HG03378 (cell line): ENCODE measurements at regions not wholly inside any gene's neighbourhood (a gene's known extent, or its start where the extent isn't known, plus 50 kb on each side); places are given as distances from the start of the nearest gene placed in this dataset.
"Not testable (repeated sequence)": the region's sequence is repeated elsewhere in the genome, so short reads cannot be mapped to it uniquely, and the experiment has no call there.

Experiments used
- ATAC-seq: cut with Tn5 transposase; IDR thresholded peaks from one replicate; pipeline ENCODE4 v1.9.1; 2021; ENCODE audit warnings: mild to moderate bottlenecking, moderate library complexity; ENCODE audit not compliant: unreplicated experiment

DNA sequence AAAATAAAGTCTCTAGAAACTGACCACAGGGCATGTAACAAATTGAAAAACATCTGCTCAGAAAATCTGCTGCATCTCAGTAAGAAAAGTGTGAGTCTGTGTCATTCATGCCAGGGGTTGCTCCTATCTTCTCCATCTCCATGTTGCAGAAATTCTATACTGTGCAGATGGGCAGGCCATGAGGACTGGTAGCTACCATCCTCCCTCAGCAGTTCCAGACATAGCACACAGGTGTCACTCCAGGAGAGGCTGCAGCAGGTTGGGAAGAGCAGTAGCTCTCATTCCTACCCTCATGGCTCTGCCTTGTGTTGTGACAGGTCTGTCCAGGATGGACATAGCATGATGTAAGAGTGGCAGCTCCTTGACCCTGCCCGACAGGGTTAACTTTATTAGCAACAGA is 173.4 kb downstream of the NDUFS4 start:
- ATAC-seq: no peak

DNA sequence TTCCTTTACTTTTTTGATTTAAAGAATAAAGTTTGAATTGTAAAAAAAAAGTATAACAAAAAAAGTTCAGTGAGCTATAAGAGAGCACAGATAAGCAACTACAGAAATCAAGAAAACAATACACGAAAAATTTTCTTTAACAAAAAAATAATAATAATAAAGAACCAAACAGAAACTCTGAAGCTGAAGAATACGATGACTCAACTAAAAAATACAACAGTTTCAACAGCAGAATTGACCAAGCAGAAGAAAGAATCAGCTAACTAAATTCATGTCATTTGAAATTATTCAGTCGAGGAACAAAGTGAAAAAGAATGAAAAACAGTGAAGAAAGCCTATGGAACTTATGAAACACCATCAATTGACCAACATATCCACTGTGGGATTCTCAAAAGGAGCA is 177.7 kb downstream of the NDUFS4 start:
- no peak for ATAC-seq

DNA sequence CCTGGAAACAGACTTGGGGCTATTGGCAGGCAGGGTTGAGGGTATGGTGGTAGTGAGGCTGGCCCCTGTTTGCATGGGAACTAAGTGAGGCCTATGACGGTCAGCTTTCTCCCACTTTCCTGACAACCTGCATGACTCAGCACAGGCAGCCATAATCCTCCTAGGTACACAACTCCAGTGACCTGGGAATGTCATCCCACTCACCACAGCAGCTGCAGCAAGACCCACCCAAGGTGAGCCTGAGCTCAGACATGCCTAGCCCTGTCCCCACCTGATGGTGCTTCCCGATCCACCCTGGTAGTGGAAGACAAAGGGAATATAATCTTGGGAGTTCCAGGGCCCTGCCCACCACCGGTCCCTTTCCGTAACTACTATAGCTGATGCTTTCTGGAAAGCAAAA is 178.7 kb downstream of the NDUFS4 start:
- no peak for ATAC-seq

DNA sequence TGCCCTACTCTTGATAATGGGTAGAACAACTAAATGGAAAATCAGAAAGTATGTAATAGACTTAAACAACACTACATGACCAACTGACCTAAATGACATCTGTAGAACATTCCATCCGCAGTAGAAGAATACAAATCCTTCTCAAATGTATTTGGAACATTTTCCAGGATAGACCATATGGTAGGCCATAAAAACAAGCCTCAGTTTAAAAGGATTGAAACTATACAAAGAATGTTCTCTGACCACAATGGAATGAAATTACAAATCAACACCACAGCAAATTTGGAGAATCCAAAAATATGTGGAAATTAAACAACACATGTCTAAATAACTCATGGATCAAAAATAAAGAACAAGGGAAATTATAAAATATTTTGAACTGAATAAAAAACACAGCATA is 189.2 kb downstream of the NDUFS4 start:
- no peak for ATAC-seq

DNA sequence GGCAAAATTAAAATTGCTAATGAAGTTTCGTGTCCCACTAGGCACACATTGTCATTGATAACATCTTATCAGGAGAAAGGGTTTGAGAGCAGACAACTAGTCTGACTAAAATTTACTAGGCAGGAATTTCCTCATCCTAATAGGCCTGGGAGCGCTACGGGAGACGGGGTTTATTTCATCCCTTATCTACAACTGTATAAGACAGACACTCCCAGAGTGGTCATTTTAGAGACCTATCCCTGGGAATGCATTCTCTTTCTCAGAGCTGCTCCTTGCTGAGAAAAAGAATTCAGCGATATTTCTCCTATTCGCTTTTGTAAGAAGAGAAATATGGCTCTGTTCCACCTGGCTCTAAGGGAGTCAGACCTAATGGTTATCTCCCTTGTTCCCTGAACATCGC is 191.8 kb downstream of the NDUFS4 start:
- ATAC-seq: not testable (repeated sequence)

DNA sequence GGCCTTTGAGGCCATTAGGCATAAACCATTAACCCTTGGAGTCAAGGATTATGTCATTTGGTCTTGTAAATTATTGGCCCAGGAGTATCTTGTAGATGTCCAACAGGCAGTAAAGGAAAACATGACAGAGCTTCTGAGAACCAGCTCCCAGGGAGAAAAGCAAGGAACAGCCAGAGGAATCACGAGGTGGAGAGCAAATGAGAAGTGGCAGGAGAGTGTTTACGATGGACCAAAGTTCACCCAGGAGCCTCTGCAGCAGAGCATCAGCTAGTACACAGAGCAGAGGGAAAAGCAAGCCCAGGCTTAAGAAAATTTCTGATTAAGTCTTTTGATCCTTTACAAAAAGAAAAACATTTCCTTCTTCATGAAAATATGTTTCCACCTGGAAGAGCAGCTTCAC is 206.2 kb downstream of the NDUFS4 start:
- no peak for ATAC-seq

DNA sequence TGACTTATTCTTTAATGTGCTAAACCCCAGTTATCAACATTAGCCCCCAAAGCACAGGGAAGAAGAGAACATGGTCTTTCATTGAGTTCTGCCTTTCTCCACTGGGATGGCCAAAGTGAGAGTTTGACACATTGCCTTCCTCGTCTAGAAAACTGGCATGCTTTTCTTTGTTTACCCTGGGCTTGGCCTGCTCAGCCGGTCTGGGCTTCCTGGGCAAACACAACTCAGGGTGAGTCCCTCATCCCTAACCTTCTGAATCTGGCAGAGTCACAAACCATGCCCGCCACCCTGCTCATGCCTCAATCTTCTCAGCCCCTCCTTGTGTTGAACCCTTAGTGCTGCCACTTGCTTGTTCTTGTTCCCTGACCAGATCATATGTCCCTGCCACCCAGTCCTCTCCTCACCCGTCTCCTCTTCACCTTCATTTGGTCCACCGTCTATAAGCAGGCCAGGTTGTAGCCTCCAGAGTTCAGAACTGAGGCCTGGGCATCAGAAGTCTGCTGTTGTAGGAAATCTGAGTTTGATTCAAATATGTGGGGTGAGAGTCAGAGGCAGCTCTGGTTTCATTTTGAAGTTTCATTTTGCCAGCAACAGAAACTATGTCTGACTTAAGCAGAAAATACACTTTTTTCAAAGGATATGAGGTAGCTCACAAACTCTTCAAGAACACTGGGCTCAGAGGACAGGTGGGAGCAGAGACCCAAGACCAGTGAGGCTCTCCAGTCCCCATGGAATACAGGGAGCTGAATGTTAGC is 217.6 kb downstream of the NDUFS4 start:
- peak; percentile 63 for ATAC-seq

DNA sequence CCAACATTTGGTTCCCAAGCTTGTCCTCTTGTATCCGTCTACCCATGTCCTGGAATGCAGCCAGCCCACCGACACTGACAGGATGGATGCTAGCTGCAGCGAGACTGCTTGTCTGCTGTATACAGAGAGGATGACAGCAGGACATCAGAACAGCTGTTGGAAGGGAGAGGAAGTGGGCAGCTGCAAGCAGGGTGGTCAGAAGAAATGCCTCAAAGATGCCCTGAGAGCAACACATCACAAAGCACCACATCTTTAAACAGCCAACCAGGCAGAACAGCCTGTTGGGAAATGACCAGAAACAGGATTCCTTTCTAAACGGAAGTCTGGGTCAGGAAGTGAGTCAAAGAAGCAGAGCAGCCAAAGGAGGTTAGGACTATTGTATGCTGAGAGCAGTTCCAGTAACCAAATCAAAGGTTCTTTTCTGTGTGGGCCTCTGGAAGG is 219.1 kb downstream of the NDUFS4 start:
- peak; percentile 58 for ATAC-seq

DNA sequence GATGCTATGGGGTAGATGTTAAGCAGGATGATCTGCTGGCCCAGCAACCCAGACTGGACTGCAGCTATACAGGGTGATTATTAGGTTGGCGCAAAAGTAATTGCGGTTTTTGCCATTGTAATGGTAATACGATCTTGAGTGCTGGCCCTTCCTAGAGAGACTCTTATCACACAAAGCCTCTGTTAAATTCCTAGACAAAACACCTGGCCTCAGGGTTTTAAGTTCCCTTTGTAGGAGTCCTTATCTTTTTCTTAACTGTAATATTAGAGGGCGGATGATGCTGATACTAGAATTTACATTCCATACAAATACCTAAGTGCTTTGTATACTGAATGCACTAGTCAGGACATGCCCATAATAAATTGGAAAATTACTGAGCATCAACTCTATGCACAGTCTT is 222.2 kb downstream of the NDUFS4 start:
- no peak for ATAC-seq

DNA sequence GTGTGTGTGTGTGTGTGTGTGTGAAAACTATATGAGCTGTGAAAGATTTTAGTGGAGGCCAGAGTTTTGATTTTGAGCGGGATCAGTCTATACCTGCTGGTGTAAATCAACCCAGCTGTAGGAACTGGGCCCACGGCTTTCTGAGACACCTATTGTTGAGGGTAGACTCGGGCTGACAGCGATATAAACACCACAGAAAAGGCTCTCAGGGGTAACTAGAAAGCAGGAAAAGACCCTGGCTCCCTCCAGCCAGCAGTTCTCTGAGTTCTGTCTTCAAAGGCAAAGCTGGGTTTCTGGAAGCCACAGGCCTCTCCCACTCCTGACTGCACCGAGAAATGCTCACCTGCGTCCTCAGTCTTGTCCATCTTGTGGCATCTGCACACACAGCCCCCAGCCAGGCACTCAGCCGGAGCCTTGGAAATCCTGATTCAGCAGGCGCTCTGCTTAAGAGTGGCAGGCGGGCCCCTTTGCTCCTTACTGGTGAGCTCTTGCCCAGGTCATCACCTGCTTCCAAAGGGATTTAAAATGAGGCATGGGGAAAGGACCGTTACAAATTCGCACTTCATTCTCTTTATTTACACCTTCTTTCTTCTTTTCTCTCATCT is 223.3 kb downstream of the NDUFS4 start:
- ATAC-seq: no peak

DNA sequence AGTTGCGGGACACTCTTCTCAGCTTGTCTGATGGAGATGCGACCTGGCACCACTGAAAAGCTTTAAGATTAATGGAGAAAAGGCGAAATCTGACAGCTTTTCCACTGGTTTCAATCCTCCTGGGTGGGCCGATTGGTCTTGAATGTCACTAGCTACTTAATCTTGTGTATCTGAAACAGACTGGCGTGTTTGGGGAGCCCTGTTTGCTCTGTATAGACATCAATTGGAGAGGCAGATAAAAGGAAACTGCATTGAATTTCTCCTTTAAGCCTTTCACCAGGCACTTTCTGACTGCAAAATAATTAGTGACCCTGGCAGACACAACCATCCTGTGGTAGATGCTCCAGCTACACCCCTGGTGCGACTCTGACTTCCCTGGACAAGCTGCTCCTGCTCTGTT is 224.2 kb downstream of the NDUFS4 start:
- ATAC-seq: no peak

DNA sequence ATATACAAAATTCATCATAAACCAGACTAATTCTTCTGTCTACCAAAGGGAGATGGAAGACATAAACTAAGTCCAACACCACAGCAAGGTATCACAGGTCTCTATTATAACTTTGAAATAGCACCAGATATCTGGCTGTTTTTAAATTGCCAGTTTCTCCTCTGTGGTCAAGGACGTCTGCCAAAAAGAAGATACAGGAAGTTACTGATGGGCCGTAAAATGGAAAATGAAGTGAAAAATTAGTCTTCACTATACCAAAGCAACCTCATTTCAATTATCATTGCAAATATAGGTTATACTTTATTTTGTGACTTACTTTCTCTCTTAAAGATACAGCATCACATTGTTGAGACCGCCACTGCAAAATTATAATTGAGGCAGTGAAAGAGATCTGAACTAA is 225.5 kb downstream of the NDUFS4 start:
- ATAC-seq: no peak

DNA sequence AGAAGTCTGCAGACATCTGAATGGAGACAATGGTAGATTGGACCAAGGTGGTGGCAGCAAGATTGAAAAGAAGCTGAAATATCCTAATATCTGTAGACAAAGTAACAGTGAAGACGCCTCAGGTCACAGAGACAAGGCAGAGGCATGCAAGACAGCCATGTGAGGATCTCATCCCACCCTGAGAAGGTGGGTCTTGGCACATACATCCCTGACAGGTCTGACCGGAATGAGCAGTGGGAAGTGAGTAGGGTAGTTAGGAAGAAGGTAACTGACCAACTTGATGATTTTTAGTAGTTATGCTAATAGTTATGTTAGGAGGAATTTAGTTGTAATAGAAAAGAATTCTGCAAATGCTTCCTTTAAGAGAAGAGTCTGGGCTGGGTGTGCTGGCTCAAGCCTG is 229.6 kb downstream of the NDUFS4 start:
- no peak for ATAC-seq

DNA sequence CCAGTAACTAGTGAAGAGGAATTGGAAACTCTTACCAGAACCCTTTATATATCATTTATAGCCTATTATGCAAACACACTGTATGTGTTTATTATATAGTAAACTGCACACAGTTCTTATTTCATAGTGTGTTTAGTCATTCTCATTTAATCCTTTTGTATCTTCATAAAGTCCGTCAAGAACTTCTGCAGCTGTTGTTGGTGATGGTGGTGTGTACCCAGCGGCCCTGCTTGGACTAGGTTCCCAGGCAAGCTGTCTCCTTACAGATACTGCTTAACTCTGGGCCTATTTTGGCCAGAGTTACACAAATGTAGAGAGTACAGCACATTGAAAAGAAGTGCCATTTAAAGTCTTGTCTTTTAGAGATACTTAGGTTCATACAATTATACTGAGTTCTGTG is 231.9 kb downstream of the NDUFS4 start:
- no peak for ATAC-seq

DNA sequence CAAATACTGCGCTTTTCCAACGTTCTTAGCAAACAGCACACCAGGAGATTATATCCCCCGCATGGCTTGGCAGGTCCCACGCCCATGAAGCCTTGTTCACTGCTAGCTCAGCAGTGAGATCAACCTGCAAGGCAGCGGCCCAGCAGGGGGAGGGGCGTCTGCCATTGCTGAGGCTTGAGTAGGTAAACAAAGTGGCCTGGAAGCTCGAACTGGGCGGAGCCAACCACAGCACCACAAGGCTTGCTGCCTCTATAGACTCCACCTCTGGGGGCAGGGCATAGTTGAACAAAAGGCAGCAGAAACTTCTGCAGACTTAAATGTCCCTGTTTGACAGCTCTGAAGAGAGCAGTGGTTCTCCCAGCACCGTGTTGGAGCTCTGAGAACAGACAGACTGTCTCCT is 239.2 kb downstream of the NDUFS4 start:
- not testable (repeated sequence) for ATAC-seq

DNA sequence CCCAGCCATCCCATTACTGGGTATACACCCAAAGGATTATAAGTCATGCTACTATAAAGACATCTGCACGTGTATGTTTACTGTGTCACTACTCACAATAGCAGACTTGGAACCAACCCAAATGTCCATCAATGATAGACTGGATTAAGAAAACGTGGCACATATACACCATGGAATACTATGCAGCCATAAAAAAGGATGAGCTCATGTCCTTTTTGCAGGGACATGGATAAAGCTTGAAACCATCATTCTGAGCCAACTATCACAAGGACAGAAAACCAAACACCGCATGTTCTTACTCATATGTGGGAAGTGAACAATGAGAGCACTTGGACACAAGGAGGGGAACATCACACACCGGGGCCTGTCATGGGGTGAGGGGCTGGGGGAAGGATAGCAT is 248.0 kb downstream of the NDUFS4 start:
- ATAC-seq: not testable (repeated sequence)

DNA sequence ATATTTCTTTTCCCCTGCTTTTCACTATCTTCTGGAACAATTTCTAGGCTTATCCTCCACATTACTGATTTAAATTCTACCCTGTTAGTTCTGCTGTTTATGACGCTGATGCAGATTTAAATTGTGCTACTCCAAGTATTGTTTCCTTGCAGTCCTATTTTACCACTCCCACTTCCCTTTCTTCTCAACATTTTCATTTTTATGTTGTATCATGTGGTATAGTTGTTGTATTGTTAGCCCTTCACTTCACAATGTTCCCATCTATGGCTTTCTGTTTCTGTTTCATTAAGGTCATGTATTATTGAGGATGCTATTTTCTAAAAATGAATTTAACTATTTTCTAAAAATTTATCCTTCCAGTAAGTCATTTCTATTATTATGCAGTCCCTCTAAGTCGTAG is 254.4 kb downstream of the NDUFS4 start:
- ATAC-seq: no peak

DNA sequence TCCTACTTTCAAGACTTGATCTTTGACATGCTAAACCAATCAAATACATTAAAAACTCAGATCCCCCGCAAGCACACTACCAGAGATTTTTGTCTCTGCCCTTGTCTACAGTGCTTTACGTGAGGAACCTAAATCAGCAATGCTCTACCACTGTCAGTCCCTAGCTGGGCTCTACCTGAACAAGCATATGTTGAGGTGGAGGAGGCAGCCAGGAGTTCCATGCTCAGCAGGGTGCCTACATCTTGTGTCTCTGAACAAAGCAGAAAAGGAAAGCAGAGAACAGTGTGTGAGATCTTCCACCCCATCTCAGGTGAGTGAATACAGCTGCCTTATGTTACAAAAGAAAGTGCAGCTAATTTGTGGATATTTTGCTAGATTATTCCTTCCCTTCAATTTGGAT is 255.0 kb downstream of the NDUFS4 start:
- ATAC-seq: no peak

DNA sequence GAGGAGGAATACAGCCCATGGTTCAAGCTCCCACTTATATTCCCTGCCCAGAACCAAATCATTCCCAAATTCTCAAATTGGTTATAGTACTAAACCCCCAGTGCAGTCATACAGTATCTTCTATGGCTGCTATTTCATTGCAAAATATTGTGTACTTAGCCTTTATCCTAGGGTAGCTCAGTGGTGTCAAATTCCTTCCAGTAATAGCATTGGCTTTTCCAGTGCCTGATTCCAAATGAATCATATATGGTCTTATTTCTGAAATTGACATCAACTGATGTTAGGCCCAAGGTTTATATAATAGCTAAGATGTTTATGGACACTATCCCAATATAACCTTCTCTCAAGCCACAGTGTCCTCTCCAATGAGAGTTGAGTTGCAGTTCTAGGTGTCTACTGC is 256.7 kb downstream of the NDUFS4 start:
- no peak for ATAC-seq

DNA sequence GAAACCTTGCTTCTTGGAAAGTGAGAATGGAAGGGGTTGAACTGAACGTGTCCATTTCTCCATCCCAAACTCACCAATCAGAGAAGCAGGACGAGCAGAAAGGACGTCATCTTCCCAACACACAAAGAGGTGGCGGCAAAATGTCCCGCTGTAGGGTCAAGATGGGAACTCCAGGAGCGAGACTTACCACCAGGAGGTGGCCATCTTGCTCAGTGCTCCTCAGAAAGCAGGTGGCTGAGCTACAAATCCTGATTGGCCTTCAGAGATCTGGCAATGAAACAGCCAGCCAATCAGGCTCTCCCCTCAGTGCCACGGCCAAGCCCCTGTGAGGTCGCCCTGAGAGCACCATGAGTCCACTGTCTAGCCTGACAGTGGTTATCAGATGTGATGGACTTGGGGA is 259.0 kb downstream of the NDUFS4 start:
- ATAC-seq: no peak

DNA sequence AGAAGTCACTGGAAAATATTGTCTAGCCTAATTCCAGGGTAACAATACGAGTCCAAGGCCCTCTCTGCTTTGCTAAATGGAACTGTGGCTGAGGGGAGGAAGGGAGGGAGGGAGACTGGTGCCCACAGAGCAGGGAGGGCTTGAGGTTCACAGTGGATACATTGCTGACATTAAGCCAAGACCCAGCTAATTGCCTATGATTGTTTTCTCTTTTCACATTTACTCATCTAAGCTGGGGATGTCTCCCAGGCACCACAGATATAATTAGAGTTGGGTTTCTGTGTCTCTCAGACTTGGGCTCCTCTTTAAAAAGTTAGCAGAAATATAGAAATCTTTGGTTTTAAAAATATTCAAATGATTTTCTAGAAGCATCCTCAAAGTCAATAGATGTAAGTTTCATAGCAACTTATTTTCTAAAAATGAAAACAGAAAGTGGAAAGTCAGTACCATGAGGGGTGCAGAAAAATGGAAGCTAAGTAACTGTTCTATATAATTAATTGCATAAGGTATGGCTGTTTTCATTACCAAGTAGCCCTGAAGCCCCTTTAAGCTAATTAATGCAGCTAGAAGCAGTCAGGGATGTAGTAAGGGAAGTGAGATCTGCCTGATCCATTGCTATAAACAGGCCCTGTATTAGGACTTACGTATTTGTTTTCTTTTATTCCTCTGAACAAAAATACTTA is 259.8 kb downstream of the NDUFS4 start:
- ATAC-seq: peak; percentile 46

DNA sequence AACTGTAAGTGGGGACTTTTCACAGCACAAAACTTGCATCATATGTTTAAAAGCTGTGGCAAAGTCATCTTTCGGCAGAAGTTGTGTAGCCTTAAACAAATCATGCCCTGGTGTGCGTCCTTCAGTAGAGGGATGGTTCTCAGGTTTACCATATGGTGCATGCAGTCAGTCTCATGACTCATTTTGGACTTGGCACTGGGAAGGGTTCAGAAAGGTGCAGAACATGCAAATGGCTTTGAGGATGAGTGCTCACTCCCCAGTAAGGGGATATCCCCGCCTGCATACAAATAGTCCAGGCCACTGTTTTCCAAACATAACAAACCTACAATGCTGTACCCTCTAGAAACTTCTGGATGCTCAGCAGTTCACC is 260.3 kb downstream of the NDUFS4 start:
- peak; percentile 97 for ATAC-seq
